HepG2 (cell line): ENCODE measurements at regions not wholly inside any gene's neighbourhood (a gene's known extent, or its start where the extent isn't known, plus 50 kb on each side); places are given as distances from the start of the nearest gene placed in this dataset.

Experiments
- ATAC-seq: fragments of 200-7000 bp; cut with Tn5 transposase; 3 replicates; pipeline ENCODE4 v1.9.1; 2020; ENCODE audit warnings: mild to moderate bottlenecking, moderate library complexity
- BruUV-seq: library from RNA; stranded (reverse); fragments of 400-500 nt; replicated peaks from 2 replicates; lab custom pipeline; 2021; lab: Mats Ljungman, UMichigan
- CTCF ChIA-PET: fragments of 300-600 bp; formaldehyde crosslinking; extraction: SDS; loops from one replicate; lab custom pipeline; 2021; ENCODE audit warnings: low total read pairs, inconsistent platforms, low intra/inter-chr PET ratio; lab: Yijun Ruan, JAX
- POLR2A ChIA-PET: fragments of 350-600 bp; sonication (Branson Sonifier 250); formaldehyde crosslinking; loops from one replicate; lab custom pipeline; 2020; ENCODE audit warnings: antibody characterized with exemption, inconsistent platforms; lab: Yijun Ruan, JAX
- DNase-seq: peaks from one replicate; pipeline ENCODE4 v3.0.0-alpha.2; 2015; ENCODE audit warnings: low spot score
- FAIRE-seq: peaks from 3 replicates; lab custom pipeline; 2011; peaks lifted over from hg19 to GRCh38; lab: Jason Lieb, UNC
- H2AFZ ChIP-seq: one replicate; pipeline ENCODE4 v1.6.1; 2011; ENCODE audit warnings: low read length, inconsistent platforms
- H3K27ac ChIP-seq: fragments of 300-600 bp; 3 replicates; pipeline ENCODE4 v1.8.0; 2011; ENCODE audit warnings: mixed run types, mild to moderate bottlenecking, mixed read lengths, low read length, inconsistent platforms; ENCODE audit not compliant: insufficient read depth; ENCODE audit errors: extremely low read length
- H3K27me3 ChIP-seq, 2 experiments: fragments of 200-600 bp in 1 of 2; 2 replicates in 1 of 2; 3 replicates in 1 of 2; pipeline versions ENCODE4 v1.6.0 to v1.8.0; 2011; ENCODE audit warnings: low read length in 2 of 2, mild to moderate bottlenecking in 2 of 2, moderate library complexity in 2 of 2, inconsistent platforms in 1 of 2; ENCODE audit not compliant: insufficient read depth in 2 of 2, control insufficient read depth in 1 of 2
- H3K36me3 ChIP-seq, 2 experiments: fragments of 200-600 bp in 1 of 2; replicated peaks in 1 of 2; 2 replicates in 1 of 2; 3 replicates in 1 of 2; pipeline versions ENCODE4 v1.5.1 to v1.8.0; 2011; ENCODE audit warnings: low read length in 2 of 2, inconsistent platforms in 1 of 2; ENCODE audit not compliant: insufficient read depth in 2 of 2, control insufficient read depth in 1 of 2
- H3K4me1 ChIP-seq: 2 replicates; pipeline ENCODE4 v1.5.1; 2012; ENCODE audit warnings: low read length, inconsistent platforms; ENCODE audit not compliant: insufficient read depth
- H3K4me2 ChIP-seq: 2 replicates; pipeline ENCODE4 v1.6.0; 2011; ENCODE audit warnings: low read depth, low read length, inconsistent platforms
- H3K4me3 ChIP-seq, 3 experiments: fragments of 200-600 bp in 1 of 3; sonication (generic), shearing (Covaris generic) in 1 of 3; replicated peaks in 1 of 3; 2 replicates each; pipeline ENCODE4 v1.5.1; 2011 to 2016; ENCODE audit warnings: low read length in 3 of 3, inconsistent platforms in 2 of 3, low read depth in 2 of 3, mild to moderate bottlenecking in 2 of 3, control low read depth in 1 of 3, mixed read lengths in 1 of 3; ENCODE audit not compliant: insufficient read depth in 1 of 3
- H3K79me2 ChIP-seq: one replicate; pipeline ENCODE4 v1.6.1; 2011; ENCODE audit warnings: low read length, inconsistent platforms; ENCODE audit not compliant: insufficient read depth
- H3K9ac ChIP-seq: 2 replicates; pipeline ENCODE4 v1.6.0; 2011; ENCODE audit warnings: mild to moderate bottlenecking, low read depth, low read length, inconsistent platforms; ENCODE audit not compliant: insufficient read depth
- H3K9me3 ChIP-seq: 2 replicates; pipeline ENCODE4 v1.5.1; 2012; ENCODE audit warnings: mild to moderate bottlenecking, low read length
- H4K20me1 ChIP-seq: 2 replicates; pipeline ENCODE4 v1.6.0; 2011; ENCODE audit warnings: inconsistent platforms, mild to moderate bottlenecking, low read length, moderate library complexity; ENCODE audit not compliant: insufficient read depth
- CEBPB ChIP-seq: IDR thresholded peaks from 2 replicates; pipeline ENCODE4 v1.6.1; 2011; ENCODE audit warnings: low read depth, low read length, improper control_type of control experiment, borderline replicate concordance
- ETV6 ChIP-seq: sonication (generic); formaldehyde crosslinking; conservative IDR thresholded peaks from 2 replicates; pipeline ENCODE4 v1.4.0; 2020; ENCODE audit warnings: missing genetic modification reagents
- HMG20B ChIP-seq: conservative IDR thresholded peaks from 2 replicates; pipeline ENCODE4 v1.6.1; 2016; ENCODE audit warnings: missing genetic modification reagents, missing compliant biosample characterization
- PCBP1 ChIP-seq: fragments of 200-400 bp; formaldehyde crosslinking; IDR thresholded peaks from 2 replicates; pipeline ENCODE4 v1.6.1; 2017; ENCODE audit warnings: mild to moderate bottlenecking, low read depth, low read length, borderline replicate concordance
- ZNF20 ChIP-seq: sonication (generic); formaldehyde crosslinking; IDR thresholded peaks from 2 replicates; pipeline ENCODE4 v1.4.0; 2020; ENCODE audit warnings: mild to moderate bottlenecking, moderate library complexity, missing genetic modification reagents
- ZNF274 ChIP-seq: sonication (generic); formaldehyde crosslinking; IDR thresholded peaks from 2 replicates; pipeline ENCODE4 v1.5.1; 2020; ENCODE audit warnings: mild to moderate bottlenecking, missing genetic modification reagents
- ZNF703 ChIP-seq: sonication (generic); formaldehyde crosslinking; IDR thresholded peaks from 2 replicates; pipeline ENCODE4 v1.5.1; 2020; ENCODE audit warnings: missing genetic modification reagents, mild to moderate bottlenecking, moderate library complexity, borderline replicate concordance
- ZNF747 ChIP-seq: sonication (generic); formaldehyde crosslinking; IDR thresholded peaks from 2 replicates; pipeline ENCODE4 v1.8.1; 2023; ENCODE audit warnings: missing genetic modification reagents, mild to moderate bottlenecking, borderline replicate concordance
- WGBS: methylation state at CpG from one replicate; pipeline ENCODE4 v1.1.6; 2017; ENCODE audit warnings: low lambda C conversion rate; 5-methylcytosine and 5-hydroxymethylcytosine counted together
- in situ Hi-C: cut with HindIII; loops from 2 replicates; pipeline ENCODE4 v1.10.0; 2017; ENCODE audit warnings: low pct_unique_long_range_greater_than_20kb; ENCODE audit not compliant: extremely low pct_ligation_motif_present
- intact Hi-C: fragments of 100-400 bp; cut with micrococcal nuclease; formaldehyde crosslinking; loops from one replicate; pipeline ENCODE4 v1.10.0; 2022; ENCODE audit not compliant: unreplicated experiment
- TF ChIP-seq, protein P1 (sequence below): sonication (generic); formaldehyde crosslinking; IDR thresholded peaks from 2 replicates; pipeline ENCODE4 v1.4.0; 2020; ENCODE audit warnings: missing genetic modification reagents, borderline replicate concordance
- TF ChIP-seq, protein P2 (sequence below): sonication (generic); formaldehyde crosslinking; IDR thresholded peaks from 2 replicates; pipeline ENCODE4 v1.5.0; 2020; ENCODE audit warnings: mild to moderate bottlenecking, missing genetic modification reagents, borderline replicate concordance

DNA sequence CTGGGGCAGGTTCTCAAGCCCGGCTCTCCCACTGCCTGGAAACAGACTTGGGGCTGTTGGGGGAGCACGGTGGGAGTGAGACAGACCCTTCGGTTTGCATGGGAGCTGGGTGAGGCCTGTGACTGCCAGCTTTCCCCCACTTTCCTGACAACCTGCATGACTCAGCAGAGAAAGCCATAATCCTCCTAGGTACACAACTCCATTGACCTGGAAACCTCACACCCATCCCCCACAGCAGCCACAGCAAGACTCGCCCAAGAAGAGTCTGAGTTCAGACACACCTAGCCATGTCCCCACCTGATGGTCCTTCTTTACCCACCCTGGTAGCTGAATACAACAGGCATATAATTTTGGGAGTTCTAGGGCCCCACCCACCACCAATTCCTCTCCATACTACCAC is 57.6 kb upstream of the UBQLN2 start:
- no TSS peak for BruUV-seq
- DNase-seq (no peak), ATAC-seq (no peak)
- Histone ChIP-seq H3K9ac (no peak overlapping the region), H3K9me3 (no peaks in the 10 kb centered on the region), H3K27me3 (no peaks in the 10 kb centered on the region)
- POLR2A ChIA-PET = no interaction called here
- TF ChIP-seq CEBPB = no peak
- TF ChIP-seq ZNF20 = no peak
- no peak for TF ChIP-seq ZNF703 (CRISPR knock-in tag)
- TF ChIP-seq ETV6 = no peak
- TF ChIP-seq ZNF747 (CRISPR knock-in tag) = no peak
- TF ChIP-seq PCBP1 = no peak
- no peak for TF ChIP-seq HMG20B (CRISPR knock-in tag)
- TF ChIP-seq, protein P1, sequence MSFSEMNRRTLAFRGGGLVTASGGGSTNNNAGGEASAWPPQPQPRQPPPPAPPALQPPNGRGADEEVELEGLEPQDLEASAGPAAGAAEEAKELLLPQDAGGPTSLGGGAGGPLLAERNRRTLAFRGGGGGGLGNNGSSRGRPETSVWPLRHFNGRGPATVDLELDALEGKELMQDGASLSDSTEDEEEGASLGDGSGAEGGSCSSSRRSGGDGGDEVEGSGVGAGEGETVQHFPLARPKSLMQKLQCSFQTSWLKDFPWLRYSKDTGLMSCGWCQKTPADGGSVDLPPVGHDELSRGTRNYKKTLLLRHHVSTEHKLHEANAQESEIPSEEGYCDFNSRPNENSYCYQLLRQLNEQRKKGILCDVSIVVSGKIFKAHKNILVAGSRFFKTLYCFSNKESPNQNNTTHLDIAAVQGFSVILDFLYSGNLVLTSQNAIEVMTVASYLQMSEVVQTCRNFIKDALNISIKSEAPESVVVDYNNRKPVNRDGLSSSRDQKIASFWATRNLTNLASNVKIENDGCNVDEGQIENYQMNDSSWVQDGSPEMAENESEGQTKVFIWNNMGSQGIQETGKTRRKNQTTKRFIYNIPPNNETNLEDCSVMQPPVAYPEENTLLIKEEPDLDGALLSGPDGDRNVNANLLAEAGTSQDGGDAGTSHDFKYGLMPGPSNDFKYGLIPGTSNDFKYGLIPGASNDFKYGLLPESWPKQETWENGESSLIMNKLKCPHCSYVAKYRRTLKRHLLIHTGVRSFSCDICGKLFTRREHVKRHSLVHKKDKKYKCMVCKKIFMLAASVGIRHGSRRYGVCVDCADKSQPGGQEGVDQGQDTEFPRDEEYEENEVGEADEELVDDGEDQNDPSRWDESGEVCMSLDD (CRISPR knock-in tag) = no peak
- TF ChIP-seq ZNF274 (CRISPR knock-in tag) = no peak
- TF ChIP-seq, protein P2, sequence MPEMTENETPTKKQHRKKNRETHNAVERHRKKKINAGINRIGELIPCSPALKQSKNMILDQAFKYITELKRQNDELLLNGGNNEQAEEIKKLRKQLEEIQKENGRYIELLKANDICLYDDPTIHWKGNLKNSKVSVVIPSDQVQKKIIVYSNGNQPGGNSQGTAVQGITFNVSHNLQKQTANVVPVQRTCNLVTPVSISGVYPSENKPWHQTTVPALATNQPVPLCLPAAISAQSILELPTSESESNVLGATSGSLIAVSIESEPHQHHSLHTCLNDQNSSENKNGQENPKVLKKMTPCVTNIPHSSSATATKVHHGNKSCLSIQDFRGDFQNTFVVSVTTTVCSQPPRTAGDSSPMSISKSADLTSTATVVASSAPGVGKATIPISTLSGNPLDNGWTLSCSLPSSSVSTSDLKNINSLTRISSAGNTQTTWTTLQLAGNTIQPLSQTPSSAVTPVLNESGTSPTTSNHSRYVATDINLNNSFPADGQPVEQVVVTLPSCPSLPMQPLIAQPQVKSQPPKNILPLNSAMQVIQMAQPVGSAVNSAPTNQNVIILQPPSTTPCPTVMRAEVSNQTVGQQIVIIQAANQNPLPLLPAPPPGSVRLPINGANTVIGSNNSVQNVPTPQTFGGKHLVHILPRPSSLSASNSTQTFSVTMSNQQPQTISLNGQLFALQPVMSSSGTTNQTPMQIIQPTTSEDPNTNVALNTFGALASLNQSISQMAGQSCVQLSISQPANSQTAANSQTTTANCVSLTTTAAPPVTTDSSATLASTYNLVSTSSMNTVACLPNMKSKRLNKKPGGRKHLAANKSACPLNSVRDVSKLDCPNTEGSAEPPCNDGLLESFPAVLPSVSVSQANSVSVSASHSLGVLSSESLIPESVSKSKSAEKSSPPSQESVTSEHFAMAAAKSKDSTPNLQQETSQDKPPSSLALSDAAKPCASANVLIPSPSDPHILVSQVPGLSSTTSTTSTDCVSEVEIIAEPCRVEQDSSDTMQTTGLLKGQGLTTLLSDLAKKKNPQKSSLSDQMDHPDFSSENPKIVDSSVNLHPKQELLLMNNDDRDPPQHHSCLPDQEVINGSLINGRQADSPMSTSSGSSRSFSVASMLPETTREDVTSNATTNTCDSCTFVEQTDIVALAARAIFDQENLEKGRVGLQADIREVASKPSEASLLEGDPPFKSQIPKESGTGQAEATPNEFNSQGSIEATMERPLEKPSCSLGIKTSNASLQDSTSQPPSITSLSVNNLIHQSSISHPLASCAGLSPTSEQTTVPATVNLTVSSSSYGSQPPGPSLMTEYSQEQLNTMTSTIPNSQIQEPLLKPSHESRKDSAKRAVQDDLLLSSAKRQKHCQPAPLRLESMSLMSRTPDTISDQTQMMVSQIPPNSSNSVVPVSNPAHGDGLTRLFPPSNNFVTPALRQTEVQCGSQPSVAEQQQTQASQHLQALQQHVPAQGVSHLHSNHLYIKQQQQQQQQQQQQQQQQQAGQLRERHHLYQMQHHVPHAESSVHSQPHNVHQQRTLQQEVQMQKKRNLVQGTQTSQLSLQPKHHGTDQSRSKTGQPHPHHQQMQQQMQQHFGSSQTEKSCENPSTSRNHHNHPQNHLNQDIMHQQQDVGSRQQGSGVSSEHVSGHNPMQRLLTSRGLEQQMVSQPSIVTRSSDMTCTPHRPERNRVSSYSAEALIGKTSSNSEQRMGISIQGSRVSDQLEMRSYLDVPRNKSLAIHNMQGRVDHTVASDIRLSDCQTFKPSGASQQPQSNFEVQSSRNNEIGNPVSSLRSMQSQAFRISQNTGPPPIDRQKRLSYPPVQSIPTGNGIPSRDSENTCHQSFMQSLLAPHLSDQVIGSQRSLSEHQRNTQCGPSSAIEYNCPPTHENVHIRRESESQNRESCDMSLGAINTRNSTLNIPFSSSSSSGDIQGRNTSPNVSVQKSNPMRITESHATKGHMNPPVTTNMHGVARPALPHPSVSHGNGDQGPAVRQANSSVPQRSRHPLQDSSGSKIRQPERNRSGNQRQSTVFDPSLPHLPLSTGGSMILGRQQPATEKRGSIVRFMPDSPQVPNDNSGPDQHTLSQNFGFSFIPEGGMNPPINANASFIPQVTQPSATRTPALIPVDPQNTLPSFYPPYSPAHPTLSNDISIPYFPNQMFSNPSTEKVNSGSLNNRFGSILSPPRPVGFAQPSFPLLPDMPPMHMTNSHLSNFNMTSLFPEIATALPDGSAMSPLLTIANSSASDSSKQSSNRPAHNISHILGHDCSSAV (CRISPR knock-in tag) = no peak
- TF ChIP-seq, all 625 proteins: peak for 0
- no CpG with 5 or more reads among the region's 4 CpGs for WGBS
- no peak for FAIRE-seq
- H3K4me1 ChIP-seq = no peaks in the 10 kb centered on the region
- no peak overlapping the region for H3K4me2 ChIP-seq
- no peak overlapping the region for H2AFZ ChIP-seq
- in situ Hi-C loops (no loop called here), intact Hi-C loops (no loop called here)
- H3K79me2 ChIP-seq = no peaks in the 10 kb centered on the region
- no peak overlapping the region for H3K27ac ChIP-seq
- no peaks in the 10 kb centered on the region for H4K20me1 ChIP-seq
- H3K4me3 ChIP-seq = no peak overlapping the region
- CTCF ChIA-PET = no interaction called here
- H3K36me3 ChIP-seq = no peaks in the 10 kb centered on the region
